Activated CD8-positive, alpha-beta T cell treated with anti-CD3 and anti-CD28 coated beads for 36 hours (primary cell): ENCODE measurements at regions not wholly inside any gene's neighbourhood (a gene's known extent, or its start where the extent isn't known, plus 50 kb on each side); places are given as distances from the start of the nearest gene placed in this dataset.

ENCODE experiments used
- ATAC-seq: fragments of 200-7000 bp; cut with Tn5 transposase; one replicate; pipeline ENCODE4 v1.10.0; 2021; ENCODE audit warnings: mild to moderate bottlenecking, moderate library complexity
- CTCF ChIA-PET: fragments of 350-600 bp; sonication (Branson Sonifier 250); formaldehyde crosslinking; loops from one replicate; lab custom pipeline; 2021; ENCODE audit warnings: antibody characterized with exemption; lab: Charles Lee
- POLR2A ChIA-PET: fragments of 350-600 bp; sonication (Branson Sonifier 250); formaldehyde crosslinking; loops from one replicate; lab custom pipeline; 2021; ENCODE audit warnings: antibody characterized with exemption; lab: Charles Lee
- DNase-seq: peaks from one replicate; pipeline ENCODE4 v3.0.0-alpha.2; 2020
- H3K27ac Mint-ChIP-seq: one replicate; pipeline ENCODE4 v1.8.0; 2021; ENCODE audit warnings: mild to moderate bottlenecking, mixed read lengths
- H3K27me3 Mint-ChIP-seq: one replicate; pipeline ENCODE4 v1.8.0; 2021; ENCODE audit warnings: mixed read lengths
- H3K36me3 Mint-ChIP-seq: one replicate; pipeline ENCODE4 v1.8.0; 2021; ENCODE audit warnings: low read depth, mixed read lengths
- H3K4me1 Mint-ChIP-seq: one replicate; pipeline ENCODE4 v1.8.0; 2021; ENCODE audit warnings: low read depth, mixed read lengths
- H3K4me3 Mint-ChIP-seq: one replicate; pipeline ENCODE4 v1.8.0; 2021; ENCODE audit warnings: mild to moderate bottlenecking, moderate library complexity, mixed read lengths
- H3K9me3 Mint-ChIP-seq: one replicate; pipeline ENCODE4 v1.8.0; 2021; ENCODE audit warnings: mixed read lengths
- CTCF ChIP-seq: fragments of 200-600 bp; IDR thresholded peaks from one replicate; pipeline ENCODE4 v1.8.0; 2022; ENCODE audit warnings: antibody characterized with exemption, mild to moderate bottlenecking
- intact Hi-C: fragments of 100-400 bp; cut with micrococcal nuclease; formaldehyde crosslinking; loops from one replicate; pipeline ENCODE4 v1.10.0; 2022

- Mint-ChIP-seq H3K27me3 (peaks cover 14% of the 10 kb centered on the region), H3K4me1 (peaks cover 4% of the 10 kb centered on the region), H3K9me3 (peaks cover 4% of the 10 kb centered on the region), H3K36me3 (no peaks in the 10 kb centered on the region), H3K27ac (no peak overlapping the region), H3K4me3 (no peak overlapping the region)
- TF ChIP-seq CTCF = no peak
- intact Hi-C loops = no loop called here
- DNase-seq (no peak), ATAC-seq (no peak)
- POLR2A ChIA-PET = no interaction called here
- CTCF ChIA-PET = no interaction called here
Observed at GRCh38 chr20:52895235-52895634, 76.9 kb upstream of the TSHZ2 start.

GRCh38 chr20:52893498-52893897 is 78.7 kb upstream of the TSHZ2 start:
- CTCF ChIA-PET = no interaction called here
- no peak for ATAC-seq
- no peak for TF ChIP-seq CTCF

GRCh38 chr20:52892023-52892422 is 80.1 kb upstream of the TSHZ2 start:
- Mint-ChIP-seq H3K4me3 (no peak overlapping the region), H3K27ac (no peak overlapping the region), H3K27me3 (peaks cover 17% of the 10 kb centered on the region), H3K9me3 (peaks cover 4% of the 10 kb centered on the region), H3K36me3 (no peaks in the 10 kb centered on the region), H3K4me1 (peaks cover 4% of the 10 kb centered on the region)
- DNase-seq (no peak), ATAC-seq (no peak)
- intact Hi-C loops = no loop called here
- CTCF ChIA-PET = no interaction called here
- no peak for TF ChIP-seq CTCF
- POLR2A ChIA-PET = no interaction called here

More at GRCh38 chr20:52893498-52893897, 78.7 kb upstream of the TSHZ2 start:
- peaks cover 16% of the 10 kb centered on the region for H3K27me3 Mint-ChIP-seq
- no peak overlapping the region for H3K4me3 Mint-ChIP-seq
- H3K27ac Mint-ChIP-seq = no peak overlapping the region
- H3K9me3 Mint-ChIP-seq = peaks cover 4% of the 10 kb centered on the region
- POLR2A ChIA-PET = no interaction called here
- H3K36me3 Mint-ChIP-seq = no peaks in the 10 kb centered on the region
- no peak for DNase-seq
- H3K4me1 Mint-ChIP-seq = peaks cover 4% of the 10 kb centered on the region
- intact Hi-C loops = no loop called here

GRCh38 chr20:52890130-52890529 is 82.0 kb upstream of the TSHZ2 start:
- Mint-ChIP-seq H3K36me3 (no peaks in the 10 kb centered on the region), H3K9me3 (no peaks in the 10 kb centered on the region), H3K4me1 (no peaks in the 10 kb centered on the region), H3K27me3 (peaks cover 19% of the 10 kb centered on the region), H3K4me3 (no peak overlapping the region), H3K27ac (no peak overlapping the region)
- ChIA-PET POLR2A (no interaction called here), CTCF (no interaction called here)
- no peak for TF ChIP-seq CTCF
- ATAC-seq = no peak
- DNase-seq = no peak
- intact Hi-C loops = no loop called here

- CTCF ChIA-PET = no interaction called here
- Mint-ChIP-seq H3K4me3 (no peak overlapping the region), H3K36me3 (no peaks in the 10 kb centered on the region), H3K4me1 (no peaks in the 10 kb centered on the region), H3K27ac (no peak overlapping the region), H3K27me3 (peaks cover 15% of the 10 kb centered on the region), H3K9me3 (no peaks in the 10 kb centered on the region)
- no peak for DNase-seq
- ATAC-seq = no peak
- POLR2A ChIA-PET = no interaction called here
- intact Hi-C loops = no loop called here
- TF ChIP-seq CTCF = no peak
Observed at GRCh38 chr20:52889225-52889624, 82.9 kb upstream of the TSHZ2 start.
